C4-2B (cell line): ENCODE measurements at regions not wholly inside any gene's neighbourhood (a gene's known extent, or its start where the extent isn't known, plus 50 kb on each side); places are given as distances from the start of the nearest gene placed in this dataset.

ENCODE experiments used
- H3K27ac ChIP-seq: fragments of 450-650 bp; 2 replicates; pipeline ENCODE4 v1.5.1; 2017
- ZFX ChIP-seq: fragments of 450-650 bp; IDR thresholded peaks from 2 replicates; pipeline ENCODE4 v1.6.1; 2017
- TF ChIP-seq, protein P1 (sequence below): fragments of 450-650 bp; conservative IDR thresholded peaks from 2 replicates; pipeline ENCODE4 v1.5.1; 2017; ENCODE audit warnings: mild to moderate bottlenecking

DNA sequence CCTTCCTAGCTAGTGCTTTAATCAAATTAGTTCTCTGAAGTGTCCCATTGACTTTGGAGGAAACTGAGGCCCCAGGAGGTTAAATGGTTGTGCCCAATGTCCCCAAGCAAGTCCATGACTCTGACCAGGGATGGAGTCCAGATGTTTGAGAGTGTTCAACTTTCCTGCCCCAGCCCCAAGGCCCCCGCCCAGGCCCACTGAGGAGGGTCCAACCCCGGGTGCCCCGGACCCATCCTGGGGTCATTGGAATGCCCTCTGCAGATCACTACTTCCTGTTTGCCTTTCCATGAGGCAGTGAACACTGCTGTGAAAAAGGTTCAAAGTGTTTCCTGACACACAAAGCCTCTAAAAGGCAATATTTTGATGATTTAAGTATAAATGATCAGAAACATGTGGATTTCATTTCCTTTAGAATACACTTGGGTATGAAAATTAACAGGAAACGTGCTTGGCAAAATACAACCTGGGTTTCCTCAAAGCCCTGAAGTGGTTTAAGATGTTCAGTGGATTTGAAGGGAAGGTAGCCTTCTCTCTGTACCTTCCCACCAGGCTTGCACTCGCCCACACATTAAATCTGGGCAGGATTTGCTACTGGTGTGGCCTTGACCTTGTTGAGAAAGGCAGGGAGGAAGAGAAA, 335.7 kb downstream of the TSHZ3 start:
- no peak overlapping the region for H3K27ac ChIP-seq
- no peak for TF ChIP-seq ZFX
- TF ChIP-seq, protein P1, sequence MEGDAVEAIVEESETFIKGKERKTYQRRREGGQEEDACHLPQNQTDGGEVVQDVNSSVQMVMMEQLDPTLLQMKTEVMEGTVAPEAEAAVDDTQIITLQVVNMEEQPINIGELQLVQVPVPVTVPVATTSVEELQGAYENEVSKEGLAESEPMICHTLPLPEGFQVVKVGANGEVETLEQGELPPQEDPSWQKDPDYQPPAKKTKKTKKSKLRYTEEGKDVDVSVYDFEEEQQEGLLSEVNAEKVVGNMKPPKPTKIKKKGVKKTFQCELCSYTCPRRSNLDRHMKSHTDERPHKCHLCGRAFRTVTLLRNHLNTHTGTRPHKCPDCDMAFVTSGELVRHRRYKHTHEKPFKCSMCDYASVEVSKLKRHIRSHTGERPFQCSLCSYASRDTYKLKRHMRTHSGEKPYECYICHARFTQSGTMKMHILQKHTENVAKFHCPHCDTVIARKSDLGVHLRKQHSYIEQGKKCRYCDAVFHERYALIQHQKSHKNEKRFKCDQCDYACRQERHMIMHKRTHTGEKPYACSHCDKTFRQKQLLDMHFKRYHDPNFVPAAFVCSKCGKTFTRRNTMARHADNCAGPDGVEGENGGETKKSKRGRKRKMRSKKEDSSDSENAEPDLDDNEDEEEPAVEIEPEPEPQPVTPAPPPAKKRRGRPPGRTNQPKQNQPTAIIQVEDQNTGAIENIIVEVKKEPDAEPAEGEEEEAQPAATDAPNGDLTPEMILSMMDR, result no peak

DNA sequence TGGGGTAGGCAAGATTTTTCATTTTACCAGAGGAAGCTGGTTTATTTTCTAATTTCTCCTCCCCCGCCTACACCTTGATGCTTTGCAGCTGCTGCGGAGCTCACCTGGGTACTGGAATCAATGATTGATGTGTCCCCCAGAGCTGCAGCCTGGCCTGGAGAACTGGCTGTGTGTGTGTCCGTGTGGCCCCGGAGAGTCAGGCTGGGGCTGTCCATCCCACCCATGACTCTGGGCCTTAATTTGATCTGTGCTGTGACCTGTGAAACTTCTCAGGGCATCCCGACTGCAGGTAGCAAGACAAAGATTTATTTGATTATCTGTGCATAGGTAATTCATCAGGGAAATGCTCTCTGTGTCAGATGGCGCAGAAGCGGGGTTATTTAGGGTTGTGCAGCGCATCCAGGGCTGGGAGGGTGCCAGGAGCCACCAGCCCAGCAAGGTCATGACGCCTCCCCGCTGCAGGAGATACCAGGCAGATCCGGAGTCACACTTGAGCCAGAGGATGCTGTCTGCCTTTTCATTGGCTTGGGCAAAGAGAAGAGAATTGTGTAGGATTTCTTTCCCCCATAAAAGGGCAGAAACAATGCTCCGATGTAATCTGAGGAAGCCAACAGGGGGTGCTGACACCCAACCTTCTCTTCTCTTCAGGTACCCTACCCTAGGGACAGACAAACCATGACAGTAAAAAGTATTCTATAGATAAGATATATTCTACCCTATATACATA, 346.6 kb downstream of the TSHZ3 start:
- H3K27ac ChIP-seq, result no peak overlapping the region

DNA sequence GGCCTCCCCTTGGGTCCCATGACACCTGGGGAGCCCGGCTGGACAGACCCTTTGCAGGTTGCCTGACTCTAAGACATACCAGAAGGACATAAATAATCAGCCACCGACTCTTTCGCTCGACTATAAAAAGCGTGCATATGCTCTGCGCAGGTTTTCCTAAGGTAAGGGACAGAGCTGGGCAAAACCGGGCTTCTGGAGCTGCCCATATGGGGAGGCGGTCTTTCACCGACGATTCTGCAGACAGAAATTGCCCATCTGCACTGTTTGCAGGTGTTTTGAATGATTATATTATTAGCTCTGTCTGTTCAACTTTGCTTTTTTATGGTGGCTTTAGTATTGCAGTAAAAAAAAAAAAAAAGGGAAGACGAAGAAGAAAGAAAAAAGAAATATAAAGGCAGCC, 347.2 kb downstream of the TSHZ3 start:
- no peak overlapping the region for H3K27ac ChIP-seq
- TF ChIP-seq, protein P1, result no peak
- no peak for TF ChIP-seq ZFX

More for the DNA sequence above, 346.6 kb downstream of the TSHZ3 start:
- TF ChIP-seq ZFX, result no peak
- TF ChIP-seq, protein P1, result peak; percentile 13

DNA sequence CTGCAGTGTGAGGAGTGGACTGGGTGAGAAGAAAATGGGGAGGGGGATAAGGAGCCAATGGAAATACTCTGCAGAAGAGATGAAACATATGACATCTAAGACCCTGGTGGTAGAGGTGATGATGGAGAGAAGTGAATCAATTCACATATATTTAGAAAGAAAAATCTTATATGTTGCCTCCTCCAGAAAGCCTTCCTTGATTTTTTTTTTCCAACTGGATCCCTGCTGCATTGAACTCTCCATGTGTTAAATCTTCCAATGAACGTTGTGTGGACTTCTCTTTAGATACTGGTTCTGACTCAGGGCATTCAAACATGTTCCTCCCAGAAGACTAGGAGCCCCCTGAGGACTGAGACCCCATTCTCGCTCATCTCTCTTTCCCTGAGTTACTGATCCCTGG, 348.3 kb downstream of the TSHZ3 start:
- H3K27ac ChIP-seq, result no peak overlapping the region
- TF ChIP-seq, protein P1, result no peak
- TF ChIP-seq ZFX, result no peak

DNA sequence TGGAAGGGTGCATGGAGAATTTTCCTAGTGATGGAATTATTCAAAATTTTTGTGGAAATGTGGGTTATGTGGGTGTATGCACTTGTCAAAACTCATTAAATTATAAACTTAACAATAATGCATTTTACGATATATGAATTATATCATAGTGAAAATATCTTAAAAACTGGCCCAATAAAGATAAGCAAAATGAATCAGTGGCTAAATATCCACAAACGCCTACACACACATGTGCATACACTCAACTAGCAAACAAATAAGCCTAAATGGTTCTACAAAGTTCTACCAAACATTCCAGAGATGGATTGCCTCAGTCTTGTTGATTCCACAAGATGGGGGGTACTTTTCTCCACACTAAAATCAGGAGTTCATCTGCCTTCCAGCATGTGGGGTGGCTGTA, 349.5 kb downstream of the TSHZ3 start:
- TF ChIP-seq, protein P1, result no peak
- TF ChIP-seq ZFX, result no peak
- H3K27ac ChIP-seq, result no peak overlapping the region

DNA sequence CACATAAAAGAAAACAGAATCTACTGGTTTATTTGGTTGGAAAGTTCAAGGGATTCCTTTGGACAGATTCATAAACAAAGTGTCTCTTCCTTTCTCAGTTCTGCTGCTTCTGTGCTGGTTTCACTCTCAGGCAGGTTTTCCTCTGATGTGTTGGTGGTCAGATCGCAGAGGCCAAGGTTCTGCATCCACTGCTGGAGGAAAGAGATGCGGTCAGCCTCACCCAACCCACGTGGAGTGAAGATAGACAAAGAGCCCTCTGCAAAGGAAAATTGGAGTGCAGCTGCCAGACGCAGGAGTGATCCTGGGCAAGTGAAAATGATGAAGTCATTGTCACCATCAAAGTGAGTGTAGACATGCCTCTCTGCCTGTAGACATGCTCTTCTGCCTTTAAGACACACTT, 352.0 kb downstream of the TSHZ3 start:
- TF ChIP-seq ZFX, result no peak
- TF ChIP-seq, protein P1, result no peak
- no peak overlapping the region for H3K27ac ChIP-seq

DNA sequence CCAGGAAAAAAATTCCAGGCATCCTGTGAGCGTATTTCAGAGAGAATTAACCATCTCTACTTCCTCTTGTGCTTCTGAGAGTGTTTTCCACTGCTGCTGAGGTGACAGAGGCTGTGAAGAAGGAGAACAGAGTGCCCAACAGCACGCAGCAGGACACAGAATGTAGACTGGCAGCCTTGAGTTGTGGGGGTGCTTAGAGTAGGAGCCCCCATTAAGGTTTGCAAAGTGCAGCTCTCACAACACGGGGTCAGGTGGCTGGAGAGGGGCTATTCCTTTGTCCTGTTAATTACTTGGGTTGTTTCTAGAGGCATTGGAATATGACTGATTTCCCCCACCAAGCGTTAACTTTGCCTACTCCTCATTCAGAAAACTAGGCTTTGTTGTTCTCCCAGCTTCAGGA, 370.6 kb downstream of the TSHZ3 start:
- H3K27ac ChIP-seq, result no peak overlapping the region
- TF ChIP-seq, protein P1, result no peak
- TF ChIP-seq ZFX, result no peak
